ENCODE measurements at regions not wholly inside any gene's neighbourhood (a gene's known extent, or its start where the extent isn't known, plus 50 kb on each side); places are given as distances from the start of the nearest gene placed in this dataset.

- DNase-seq: no peak
These were observed 176.8 kb upstream of the CHRM3 start for GRCh38 chr1:239209591-239209990.

- DNase-seq: no peak
These were observed 182.0 kb upstream of the CHRM3 start for GRCh38 chr1:239204401-239204800.

- no peak for DNase-seq
These were observed 188.5 kb upstream of the CHRM3 start for GRCh38 chr1:239197871-239198270.

- no peak for DNase-seq
These were observed 196.3 kb upstream of the CHRM3 start for GRCh38 chr1:239189998-239190512.

GRCh38 chr1:239186487-239186886 lies 199.9 kb upstream of the CHRM3 start:
- no peak for DNase-seq

GRCh38 chr1:239185245-239185619 lies 201.1 kb upstream of the CHRM3 start:
- DNase-seq: no peak

- peak; percentile 1 for DNase-seq
These were observed 201.7 kb upstream of the CHRM3 start for GRCh38 chr1:239184561-239185244.

GRCh38 chr1:239178961-239179360 lies 207.4 kb upstream of the CHRM3 start:
- DNase-seq: no peak

- no peak for DNase-seq
These were observed 211.5 kb upstream of the CHRM3 start for GRCh38 chr1:239174880-239175279.

- DNase-seq: no peak
These were observed 215.5 kb upstream of the CHRM3 start for GRCh38 chr1:239170828-239171227.

GRCh38 chr1:239169276-239169675 lies 217.1 kb upstream of the CHRM3 start:
- no peak for DNase-seq

- no peak for DNase-seq
These were observed 221.8 kb upstream of the CHRM3 start for GRCh38 chr1:239164451-239165180.

GRCh38 chr1:239155466-239156091 lies 230.8 kb upstream of the CHRM3 start:
- peak; percentile 4 for DNase-seq

- no peak for DNase-seq
These were observed 234.4 kb upstream of the CHRM3 start for GRCh38 chr1:239151937-239152336.

GRCh38 chr1:239140968-239141367 lies 245.4 kb upstream of the CHRM3 start:
- no peak for DNase-seq

GRCh38 chr1:239139801-239140200 lies 246.6 kb upstream of the CHRM3 start:
- DNase-seq: no peak

GRCh38 chr1:239128541-239128940 lies 257.8 kb upstream of the CHRM3 start:
- DNase-seq: no peak

- no peak for DNase-seq
These were observed 259.5 kb upstream of the CHRM3 start for GRCh38 chr1:239126884-239127283.

- no peak for DNase-seq
These were observed 260.5 kb upstream of the CHRM3 start for GRCh38 chr1:239125893-239126292.

- no peak for DNase-seq
These were observed 261.3 kb upstream of the CHRM3 start for GRCh38 chr1:239125027-239125426.

GRCh38 chr1:239123260-239123659 lies 263.1 kb upstream of the CHRM3 start:
- DNase-seq: no peak

- no peak for DNase-seq
These were observed 274.1 kb upstream of the CHRM3 start for GRCh38 chr1:239112101-239112935.
